Activated CD4-positive, alpha-beta T cell treated with anti-CD3 and anti-CD28 coated beads for 36 hours (primary cell): ENCODE measurements at regions not wholly inside any gene's neighbourhood (a gene's known extent, or its start where the extent isn't known, plus 50 kb on each side); places are given as distances from the start of the nearest gene placed in this dataset.

Source experiments
- ATAC-seq: fragments of 200-7000 bp; cut with Tn5 transposase; one replicate; pipeline ENCODE4 v1.10.0; 2021; ENCODE audit warnings: mild to moderate bottlenecking, moderate library complexity
- CTCF ChIA-PET: fragments of 350-600 bp; sonication (Branson Sonifier 250); formaldehyde crosslinking; loops from one replicate; lab custom pipeline; 2021; ENCODE audit warnings: antibody characterized with exemption; lab: Charles Lee
- POLR2A ChIA-PET: fragments of 350-600 bp; sonication (Branson Sonifier 250); formaldehyde crosslinking; loops from one replicate; lab custom pipeline; 2021; ENCODE audit warnings: antibody characterized with exemption, inconsistent platforms; lab: Charles Lee
- DNase-seq: peaks from one replicate; pipeline ENCODE4 v3.0.0-alpha.2; 2020
- H3K27ac Mint-ChIP-seq: one replicate; pipeline ENCODE4 v1.8.0; 2021; ENCODE audit warnings: mixed read lengths
- H3K27me3 Mint-ChIP-seq: one replicate; pipeline ENCODE4 v1.8.0; 2021; ENCODE audit warnings: mixed read lengths
- H3K36me3 Mint-ChIP-seq: one replicate; pipeline ENCODE4 v1.8.0; 2021; ENCODE audit warnings: low read depth, mixed read lengths
- H3K4me1 Mint-ChIP-seq: one replicate; pipeline ENCODE4 v1.8.0; 2021; ENCODE audit warnings: mixed read lengths
- H3K4me3 Mint-ChIP-seq: one replicate; pipeline ENCODE4 v1.8.0; 2021; ENCODE audit warnings: mild to moderate bottlenecking, moderate library complexity, mixed read lengths
- H3K9me3 Mint-ChIP-seq: one replicate; pipeline ENCODE4 v1.8.0; 2021; ENCODE audit warnings: low read depth, mixed read lengths
- intact Hi-C, 2 experiments: fragments of 100-400 bp; cut with DNase I in 1 of 2; cut with micrococcal nuclease in 1 of 2; formaldehyde crosslinking; loops; one replicate each; pipeline versions ENCODE4 v1.14.2 to v1.15.1; 2022 to 2024; cut with DNase I, micrococcal nuclease

DNA sequence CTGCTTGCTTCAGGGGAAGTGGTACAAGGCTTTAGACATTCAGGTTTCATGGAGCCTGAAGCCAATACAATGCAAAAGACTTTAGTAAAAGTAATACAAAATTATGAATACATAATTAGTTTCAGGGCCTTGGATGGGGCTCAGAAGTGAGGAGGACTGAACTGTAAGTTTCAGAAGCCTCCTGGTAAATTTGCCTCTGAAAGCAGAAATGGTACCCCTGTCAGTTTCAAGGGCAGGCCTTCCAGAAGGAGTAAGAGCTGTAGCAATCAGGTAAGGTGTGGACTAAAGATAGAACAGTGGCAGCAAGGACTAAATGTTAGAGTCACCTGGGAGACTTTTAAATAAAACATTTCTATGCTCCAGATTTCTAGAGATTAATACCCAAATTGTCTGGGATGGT, 402.5 kb upstream of the GOLIM4 start:
- no peaks in the 10 kb centered on the region for H3K36me3 Mint-ChIP-seq
- no peaks in the 10 kb centered on the region for H3K4me1 Mint-ChIP-seq
- intact Hi-C loops = no loop called here
- CTCF ChIA-PET = no interaction called here
- DNase-seq (no peak), ATAC-seq (no peak)
- no peak overlapping the region for H3K27ac Mint-ChIP-seq
- no peaks in the 10 kb centered on the region for H3K27me3 Mint-ChIP-seq
- POLR2A ChIA-PET = no interaction called here
- no peaks in the 10 kb centered on the region for H3K9me3 Mint-ChIP-seq
- H3K4me3 Mint-ChIP-seq = no peak overlapping the region

DNA sequence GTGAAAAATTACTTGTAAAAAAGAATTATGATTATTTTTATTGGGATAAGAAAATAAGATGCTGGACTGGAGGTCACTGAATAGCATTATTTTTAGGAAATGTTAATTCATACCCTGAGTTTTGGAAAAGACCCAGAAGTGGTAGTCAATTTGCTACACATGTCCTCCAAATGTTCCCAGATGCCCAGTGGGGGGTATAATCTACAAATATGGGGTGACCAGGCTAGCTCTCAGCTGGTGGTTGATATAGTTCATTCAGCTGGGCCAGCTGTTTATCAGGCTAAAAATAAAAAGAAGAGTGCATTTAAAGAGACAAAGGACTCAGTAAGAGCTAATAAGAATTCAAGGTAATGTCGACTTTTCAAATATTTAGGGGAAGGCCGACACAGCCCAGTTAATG, 402.0 kb upstream of the GOLIM4 start:
- DNase-seq = no peak
- no peaks in the 10 kb centered on the region for H3K36me3 Mint-ChIP-seq
- H3K4me3 Mint-ChIP-seq = no peak overlapping the region
- H3K27ac Mint-ChIP-seq = no peak overlapping the region
- H3K27me3 Mint-ChIP-seq = no peaks in the 10 kb centered on the region
- H3K9me3 Mint-ChIP-seq = no peaks in the 10 kb centered on the region
- no peaks in the 10 kb centered on the region for H3K4me1 Mint-ChIP-seq
- intact Hi-C loops = no loop called here
- ATAC-seq = no peak
- CTCF ChIA-PET = no interaction called here
- POLR2A ChIA-PET = no interaction called here

- no peaks in the 10 kb centered on the region for H3K9me3 Mint-ChIP-seq
- no peak overlapping the region for H3K27ac Mint-ChIP-seq
- no peaks in the 10 kb centered on the region for H3K4me1 Mint-ChIP-seq
- no peak overlapping the region for H3K4me3 Mint-ChIP-seq
- H3K27me3 Mint-ChIP-seq = no peaks in the 10 kb centered on the region
- DNase-seq (no peak), ATAC-seq (no peak)
- no peaks in the 10 kb centered on the region for H3K36me3 Mint-ChIP-seq
- intact Hi-C loops = no loop called here
- ChIA-PET CTCF (no interaction called here), POLR2A (no interaction called here)
Observed at GRCh38 chr3:168497183-168497582, 401.5 kb upstream of the GOLIM4 start.

DNA sequence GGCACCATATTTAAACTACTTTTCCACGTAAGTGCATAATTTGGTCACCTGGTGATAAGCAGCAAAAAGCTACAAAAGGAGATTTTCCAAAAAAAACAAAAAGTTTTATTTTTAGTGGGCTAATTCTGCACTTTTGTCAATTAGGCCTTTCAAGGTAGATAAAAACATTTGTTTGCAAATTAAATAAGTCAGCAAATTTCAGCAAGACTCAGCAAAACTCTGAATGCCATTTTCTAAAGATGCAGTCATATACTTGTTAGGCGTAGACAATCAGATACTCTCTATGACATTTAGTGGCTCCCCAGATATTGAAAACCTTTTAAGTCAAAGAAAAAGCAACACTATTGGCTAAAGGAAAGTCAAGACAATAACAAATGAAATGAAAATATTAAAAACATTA, 400.2 kb upstream of the GOLIM4 start:
- Mint-ChIP-seq H3K9me3 (no peaks in the 10 kb centered on the region), H3K27me3 (no peaks in the 10 kb centered on the region), H3K27ac (no peak overlapping the region), H3K36me3 (no peaks in the 10 kb centered on the region), H3K4me3 (no peak overlapping the region), H3K4me1 (no peaks in the 10 kb centered on the region)
- POLR2A ChIA-PET = no interaction called here
- CTCF ChIA-PET = no interaction called here
- DNase-seq (no peak), ATAC-seq (no peak)
- intact Hi-C loops = no loop called here

DNA sequence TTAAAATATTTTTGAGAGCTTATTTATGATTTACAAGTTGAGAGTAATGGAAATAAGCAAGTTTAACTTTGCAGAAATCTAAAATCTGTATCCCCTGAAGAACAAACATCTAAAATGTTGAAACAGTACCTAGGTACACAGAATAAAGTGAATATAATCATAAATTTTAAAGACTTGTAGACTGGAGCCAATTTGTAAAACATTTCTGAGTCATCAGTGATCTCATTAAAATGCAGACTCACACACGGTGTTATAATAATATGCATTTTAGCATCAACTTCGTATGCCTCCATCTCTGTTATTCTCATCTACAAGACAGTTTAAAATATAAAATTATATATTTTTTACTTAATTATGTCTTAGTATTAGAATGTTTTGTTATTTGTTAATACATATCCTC, 399.5 kb upstream of the GOLIM4 start:
- Mint-ChIP-seq H3K4me3 (no peak overlapping the region), H3K4me1 (no peaks in the 10 kb centered on the region), H3K27me3 (no peaks in the 10 kb centered on the region), H3K9me3 (no peaks in the 10 kb centered on the region), H3K36me3 (no peaks in the 10 kb centered on the region), H3K27ac (no peak overlapping the region)
- ATAC-seq (no peak), DNase-seq (no peak)
- ChIA-PET CTCF (no interaction called here), POLR2A (no interaction called here)
- intact Hi-C loops = no loop called here

- ChIA-PET POLR2A (interaction anchor here (0.5 kb wide), 1 partner anchor 353 kb away, joined by 6 read pairs; no protein-coding TSS in a partner anchor), CTCF (no interaction called here)
- intact Hi-C loops = no loop called here
- DNase-seq = no peak
- Mint-ChIP-seq H3K4me3 (no peak overlapping the region), H3K4me1 (no peaks in the 10 kb centered on the region), H3K36me3 (no peaks in the 10 kb centered on the region), H3K27ac (no peak overlapping the region), H3K9me3 (no peaks in the 10 kb centered on the region), H3K27me3 (no peaks in the 10 kb centered on the region)
- no peak for ATAC-seq
Observed at GRCh38 chr3:168493412-168494205, 397.9 kb upstream of the GOLIM4 start.

DNA sequence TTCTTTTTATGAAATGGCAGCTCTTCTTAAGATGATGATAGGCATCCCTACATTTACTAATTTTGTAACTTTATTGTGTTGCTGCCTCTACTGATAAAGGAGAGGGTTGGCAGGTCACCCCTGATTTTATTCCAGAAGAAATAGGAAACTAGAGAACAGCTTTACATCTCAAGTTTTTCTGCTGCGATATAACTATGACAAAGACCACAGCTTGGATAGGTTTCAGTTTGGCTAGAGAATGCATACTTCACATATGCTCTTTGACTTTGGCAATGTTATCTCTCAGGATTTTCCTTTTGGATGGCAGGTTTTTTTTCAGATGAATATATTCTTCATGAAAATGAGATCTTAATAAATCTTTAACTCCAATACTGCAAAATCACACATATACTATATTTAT, 395.3 kb upstream of the GOLIM4 start:
- H3K27me3 Mint-ChIP-seq = no peaks in the 10 kb centered on the region
- CTCF ChIA-PET = interaction anchor here (0.6 to 1.1 kb wide), 3 partner anchors 8 to 21 kb away, joined by 3 read pairs; no protein-coding TSS in a partner anchor
- no peak overlapping the region for H3K4me3 Mint-ChIP-seq
- H3K36me3 Mint-ChIP-seq = no peaks in the 10 kb centered on the region
- no peak for DNase-seq
- intact Hi-C loops = no loop called here
- H3K4me1 Mint-ChIP-seq = no peaks in the 10 kb centered on the region
- POLR2A ChIA-PET = no interaction called here
- no peak for ATAC-seq
- no peaks in the 10 kb centered on the region for H3K9me3 Mint-ChIP-seq
- H3K27ac Mint-ChIP-seq = no peak overlapping the region

DNA sequence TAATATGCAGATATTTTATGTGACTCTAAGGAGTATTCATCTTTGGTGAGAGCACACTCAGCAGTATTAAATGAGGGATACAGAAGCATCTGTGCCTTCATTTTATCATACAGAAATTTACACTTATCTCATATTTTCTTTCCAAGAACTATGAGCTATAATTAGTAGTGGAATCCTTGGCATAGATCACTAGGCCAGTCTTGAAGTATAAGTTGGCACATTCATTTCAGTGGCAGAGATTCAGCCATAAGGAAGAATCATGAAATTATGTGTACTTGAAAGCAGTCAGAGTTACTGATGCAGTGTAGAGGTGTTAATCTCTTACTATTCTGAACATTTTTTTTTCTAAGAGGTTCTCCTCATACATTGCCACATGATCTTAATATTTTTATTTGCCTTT, 393.6 kb upstream of the GOLIM4 start:
- H3K9me3 Mint-ChIP-seq = no peaks in the 10 kb centered on the region
- no peaks in the 10 kb centered on the region for H3K27me3 Mint-ChIP-seq
- no peak overlapping the region for H3K27ac Mint-ChIP-seq
- ChIA-PET CTCF (no interaction called here), POLR2A (no interaction called here)
- H3K36me3 Mint-ChIP-seq = no peaks in the 10 kb centered on the region
- no peaks in the 10 kb centered on the region for H3K4me1 Mint-ChIP-seq
- no peak for DNase-seq
- H3K4me3 Mint-ChIP-seq = no peak overlapping the region
- ATAC-seq = no peak
- intact Hi-C loops = no loop called here

DNA sequence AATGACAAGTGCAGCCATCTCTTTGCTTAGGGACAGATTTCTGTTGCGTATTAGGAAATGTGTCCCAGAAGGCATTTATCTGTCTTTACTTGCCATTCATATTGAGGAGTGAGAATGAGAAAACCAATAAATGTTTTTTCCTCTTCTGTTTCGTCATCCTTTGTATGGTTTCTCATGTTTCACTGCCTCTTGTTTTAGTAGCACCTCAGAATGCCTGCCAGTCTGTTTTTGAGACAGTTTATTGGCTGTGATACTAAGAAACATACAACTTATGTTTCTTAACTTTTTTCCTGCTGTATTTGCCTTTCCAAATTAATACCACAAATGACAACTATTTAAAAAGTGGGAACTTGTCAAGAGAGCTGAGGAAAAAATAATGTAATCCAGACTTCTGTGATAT, 390.2 kb upstream of the GOLIM4 start:
- Mint-ChIP-seq H3K27ac (no peak overlapping the region), H3K9me3 (no peaks in the 10 kb centered on the region), H3K36me3 (no peaks in the 10 kb centered on the region), H3K4me1 (no peaks in the 10 kb centered on the region), H3K27me3 (no peaks in the 10 kb centered on the region), H3K4me3 (no peak overlapping the region)
- ChIA-PET CTCF (interaction anchor here (0.5 kb wide), 1 partner anchor 485 kb away, joined by 4 read pairs; no protein-coding TSS in a partner anchor), POLR2A (no interaction called here)
- intact Hi-C loops = no loop called here
- DNase-seq (no peak), ATAC-seq (no peak)

- H3K4me1 Mint-ChIP-seq = no peaks in the 10 kb centered on the region
- no peak overlapping the region for H3K4me3 Mint-ChIP-seq
- no peak overlapping the region for H3K27ac Mint-ChIP-seq
- POLR2A ChIA-PET = no interaction called here
- H3K27me3 Mint-ChIP-seq = no peaks in the 10 kb centered on the region
- DNase-seq (no peak), ATAC-seq (no peak)
- no peaks in the 10 kb centered on the region for H3K9me3 Mint-ChIP-seq
- CTCF ChIA-PET = no interaction called here
- no peaks in the 10 kb centered on the region for H3K36me3 Mint-ChIP-seq
- intact Hi-C loops = no loop called here
Observed at GRCh38 chr3:168476360-168476980, 380.7 kb upstream of the GOLIM4 start.

DNA sequence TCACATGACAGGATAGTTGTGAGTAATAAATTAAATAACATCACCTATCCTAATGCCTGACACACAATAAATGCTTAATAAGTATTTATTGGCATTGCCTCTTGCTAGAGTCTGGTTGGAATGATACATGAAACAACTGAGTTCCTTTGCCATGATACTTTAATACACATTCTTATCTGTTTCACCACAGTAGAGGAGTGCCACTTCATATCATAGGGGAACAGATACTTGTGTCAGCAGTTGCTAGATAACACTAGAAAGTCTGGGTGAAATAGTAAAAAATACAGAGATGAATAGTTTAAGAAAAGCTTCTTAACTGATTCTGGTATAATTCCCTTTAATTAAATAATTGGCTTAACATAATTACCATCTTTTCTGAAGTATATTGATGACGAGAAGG, 380.0 kb upstream of the GOLIM4 start:
- Mint-ChIP-seq H3K4me1 (no peaks in the 10 kb centered on the region), H3K36me3 (no peaks in the 10 kb centered on the region), H3K27me3 (no peaks in the 10 kb centered on the region), H3K27ac (no peak overlapping the region), H3K9me3 (no peaks in the 10 kb centered on the region), H3K4me3 (no peak overlapping the region)
- CTCF ChIA-PET = no interaction called here
- POLR2A ChIA-PET = no interaction called here
- ATAC-seq = no peak
- no peak for DNase-seq
- intact Hi-C loops = no loop called here

GRCh38 chr3:168473334-168473890, 377.7 kb upstream of the GOLIM4 start:
- ATAC-seq (no peak), DNase-seq (no peak)
- H3K36me3 Mint-ChIP-seq = no peaks in the 10 kb centered on the region
- H3K4me1 Mint-ChIP-seq = no peaks in the 10 kb centered on the region
- no peaks in the 10 kb centered on the region for H3K27me3 Mint-ChIP-seq
- intact Hi-C loops = no loop called here
- ChIA-PET CTCF (no interaction called here), POLR2A (no interaction called here)
- H3K4me3 Mint-ChIP-seq = no peak overlapping the region
- no peaks in the 10 kb centered on the region for H3K9me3 Mint-ChIP-seq
- H3K27ac Mint-ChIP-seq = no peak overlapping the region
